ENCODE measurements at regions not wholly inside any gene's neighbourhood (a gene's known extent, or its start where the extent isn't known, plus 50 kb on each side); places are given as distances from the start of the nearest gene placed in this dataset.

GRCh38 chr20:41717483-41717882 is 99.3 kb upstream of the CHD6 start:
- TF ChIP-seq EZH2 (IDR thresholded peaks at IDR 0.05) (no peak), POLR2AphosphoS5 (IDR thresholded peaks at IDR 0.05; ENCODE audit: borderline replicate concordance, low read depth, low read length) (no peak)

Measured in SK-N-MC (cell line).